Psoas muscle (tissue), 7 donors: ENCODE measurements at regions not wholly inside any gene's neighbourhood (a gene's known extent, or its start where the extent isn't known, plus 50 kb on each side); places are given as distances from the start of the nearest gene placed in this dataset.

Source experiments
- ATAC-seq, 4 donors: fragments of 200-7000 bp; cut with Tn5 transposase; one replicate each; pipeline ENCODE4 v1.9.1; 2020; ENCODE audit warnings: moderate library complexity in 3 of 4, mild to moderate bottlenecking in 2 of 4
- DNase-seq, 2 donors: peaks; one replicate each; pipeline ENCODE4 v3.0.0-alpha.2; 2020
- H3K27ac ChIP-seq: fragments of 200-600 bp; one replicate; pipeline ENCODE4 v1.8.0; 2022
- H3K27me3 ChIP-seq, 3 donors: fragments of 200-600 bp in 1 of 3; one replicate each; pipeline versions ENCODE4 v1.6.1 to v1.8.0; 2013 to 2022; ENCODE audit warnings: low read length in 2 of 3, mild to moderate bottlenecking in 2 of 3, moderate library complexity in 1 of 3; ENCODE audit not compliant: insufficient read depth in 3 of 3
- H3K36me3 ChIP-seq, 2 donors: fragments of 200-600 bp in 1 of 2; one replicate each; pipeline versions ENCODE4 v1.6.1 to v1.8.0; 2013 to 2022; ENCODE audit warnings: low read depth in 1 of 2, mild to moderate bottlenecking in 1 of 2, moderate library complexity in 1 of 2; ENCODE audit not compliant: insufficient read depth in 1 of 2
- H3K4me1 ChIP-seq: fragments of 200-600 bp; one replicate; pipeline ENCODE4 v1.8.0; 2022
- H3K4me3 ChIP-seq: fragments of 200-600 bp; one replicate; pipeline ENCODE4 v1.8.0; 2022; ENCODE audit warnings: mild to moderate bottlenecking
- H3K9me3 ChIP-seq: fragments of 200-600 bp; one replicate; pipeline ENCODE4 v1.8.0; 2022
- CTCF ChIP-seq: fragments of 200-600 bp; IDR thresholded peaks from one replicate; pipeline ENCODE4 v1.8.0; 2022; ENCODE audit warnings: antibody characterized with exemption
- WGBS, 3 donors: extraction: QIAGEN DNeasy Blood & Tissue Kit; methylation state at CpG; one replicate each; pipeline versions ENCODE4 v1.1.6 to v1.1.7; 2013; 5-methylcytosine and 5-hydroxymethylcytosine counted together
- intact Hi-C, 2 donors: fragments of 100-400 bp; cut with DNase I; formaldehyde crosslinking; loops; one replicate each; pipeline versions ENCODE4 v1.11.0 to v1.14.2; 2022
- donor health status: healthy with polysubstance abuse.
- donor health status: DM: no; HTN: no; CAD: no; lungs with moderate emphysema.
- donor health status: Bipolar disorder and iron deficiency.
- donor health status: healthy.
- donor health status: DM: yes; HTN: yes; CAD: no.
- donor health status: DM: no; HTN: no; CAD: no.
- donor health status: DM: yes; HTN: yes; CAD: no.

GRCh38 chr3:96706509-96706908 is 107.9 kb upstream of the EPHA6 start:
- Histone ChIP-seq H3K4me1 (no peaks in the 10 kb centered on the region), H3K4me3 (no peak overlapping the region), H3K27ac (no peak overlapping the region), H3K36me3 (no peaks in the 10 kb centered on the region), H3K27me3 (peaks cover 0 to 2% (median 0%) of the 10 kb centered on the region in 3 donors), H3K9me3 (no peaks in the 10 kb centered on the region)
- DNase-seq = no peak
- TF ChIP-seq CTCF = no peak
- intact Hi-C loops = no loop called here
- ATAC-seq = no peak

- ATAC-seq = no peak
- intact Hi-C loops = no loop called here
- TF ChIP-seq CTCF = no peak
- no peaks in the 10 kb centered on the region for H3K36me3 ChIP-seq
- no peaks in the 10 kb centered on the region for H3K4me1 ChIP-seq
- H3K27ac ChIP-seq = no peak overlapping the region
- no peak overlapping the region for H3K4me3 ChIP-seq
- WGBS, 3 donors = 79 to 90% (median 79%) methylated on average over 2 of the region's 2 CpGs
- H3K9me3 ChIP-seq = no peaks in the 10 kb centered on the region
- DNase-seq = no peak
- H3K27me3 ChIP-seq = no peaks in the 10 kb centered on the region
Observed at GRCh38 chr3:96711816-96712215, 102.6 kb upstream of the EPHA6 start.

GRCh38 chr3:96712792-96713191 is 101.6 kb upstream of the EPHA6 start:
- Histone ChIP-seq H3K36me3 (no peaks in the 10 kb centered on the region), H3K4me3 (no peak overlapping the region), H3K27me3 (no peaks in the 10 kb centered on the region), H3K4me1 (no peaks in the 10 kb centered on the region), H3K9me3 (no peaks in the 10 kb centered on the region), H3K27ac (no peak overlapping the region)
- WGBS, 3 donors = 62 to 67% (median 65%) methylated on average over 2 of the region's 2 CpGs
- intact Hi-C loops = no loop called here
- DNase-seq (no peak), ATAC-seq (no peak)
- no peak for TF ChIP-seq CTCF

GRCh38 chr3:96719921-96720320 is 94.5 kb upstream of the EPHA6 start:
- H3K4me3 ChIP-seq = no peak overlapping the region
- DNase-seq (no peak), ATAC-seq (no peak)
- intact Hi-C loops = no loop called here
- H3K9me3 ChIP-seq = no peaks in the 10 kb centered on the region
- no peak for TF ChIP-seq CTCF
- H3K4me1 ChIP-seq = no peaks in the 10 kb centered on the region
- H3K36me3 ChIP-seq = no peaks in the 10 kb centered on the region
- no peaks in the 10 kb centered on the region for H3K27me3 ChIP-seq
- WGBS, 3 donors = 65 to 74% (median 65%) methylated on average over 3 of the region's 3 CpGs
- no peak overlapping the region for H3K27ac ChIP-seq

- no peak for TF ChIP-seq CTCF
- intact Hi-C loops = no loop called here
Observed at GRCh38 chr3:96731031-96731430, 83.4 kb upstream of the EPHA6 start.

More at GRCh38 chr3:96731031-96731430, 83.4 kb upstream of the EPHA6 start:
- ATAC-seq (no peak), DNase-seq (no peak)
- H3K36me3 ChIP-seq = no peaks in the 10 kb centered on the region
- no peaks in the 10 kb centered on the region for H3K4me1 ChIP-seq
- H3K27me3 ChIP-seq = no peaks in the 10 kb centered on the region
- no peak overlapping the region for H3K4me3 ChIP-seq
- no peaks in the 10 kb centered on the region for H3K9me3 ChIP-seq
- no peak overlapping the region for H3K27ac ChIP-seq
